ENCODE measurements at regions not wholly inside any gene's neighbourhood (a gene's known extent, or its start where the extent isn't known, plus 50 kb on each side); places are given as distances from the start of the nearest gene placed in this dataset.
"Not testable (repeated sequence)": the region's sequence is repeated elsewhere in the genome, so short reads cannot be mapped to it uniquely, and the experiment has no call there.

DNA sequence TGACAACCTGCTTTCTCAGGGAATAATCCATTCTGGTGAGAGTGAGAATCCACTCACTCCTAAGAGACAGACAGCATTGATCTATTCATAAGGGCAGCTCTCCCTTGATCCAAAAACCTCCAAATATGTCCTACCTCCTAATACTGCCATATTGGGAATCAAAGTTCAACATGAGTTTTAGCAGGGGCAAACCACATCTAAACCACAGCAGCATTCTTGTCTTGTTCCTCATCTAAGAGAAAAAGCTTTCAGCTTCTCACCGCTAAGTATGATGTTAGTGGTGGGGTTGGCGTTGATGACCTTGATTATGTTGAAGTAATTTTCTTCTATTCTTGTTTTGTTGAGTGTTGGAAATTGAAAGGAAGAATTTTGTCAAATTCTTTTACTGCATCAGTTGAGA, 69.6 kb downstream of the SERTM2 start:
- Histone ChIP-seq H3K27ac (no peak overlapping the region), H3K36me3 (ENCODE audit: low read depth, missing control alignments) (no peaks in the 10 kb centered on the region), H3K4me1 (no peaks in the 10 kb centered on the region), H3K9me3 (no peaks in the 10 kb centered on the region), H3K4me3 (no peak overlapping the region), H3K27me3 (no peaks in the 10 kb centered on the region)
- no peak for DNase-seq
- WGBS, 2 donors = 83 to 90% methylated on average over 2 of the region's 2 CpGs
- TF ChIP-seq, protein P1, sequence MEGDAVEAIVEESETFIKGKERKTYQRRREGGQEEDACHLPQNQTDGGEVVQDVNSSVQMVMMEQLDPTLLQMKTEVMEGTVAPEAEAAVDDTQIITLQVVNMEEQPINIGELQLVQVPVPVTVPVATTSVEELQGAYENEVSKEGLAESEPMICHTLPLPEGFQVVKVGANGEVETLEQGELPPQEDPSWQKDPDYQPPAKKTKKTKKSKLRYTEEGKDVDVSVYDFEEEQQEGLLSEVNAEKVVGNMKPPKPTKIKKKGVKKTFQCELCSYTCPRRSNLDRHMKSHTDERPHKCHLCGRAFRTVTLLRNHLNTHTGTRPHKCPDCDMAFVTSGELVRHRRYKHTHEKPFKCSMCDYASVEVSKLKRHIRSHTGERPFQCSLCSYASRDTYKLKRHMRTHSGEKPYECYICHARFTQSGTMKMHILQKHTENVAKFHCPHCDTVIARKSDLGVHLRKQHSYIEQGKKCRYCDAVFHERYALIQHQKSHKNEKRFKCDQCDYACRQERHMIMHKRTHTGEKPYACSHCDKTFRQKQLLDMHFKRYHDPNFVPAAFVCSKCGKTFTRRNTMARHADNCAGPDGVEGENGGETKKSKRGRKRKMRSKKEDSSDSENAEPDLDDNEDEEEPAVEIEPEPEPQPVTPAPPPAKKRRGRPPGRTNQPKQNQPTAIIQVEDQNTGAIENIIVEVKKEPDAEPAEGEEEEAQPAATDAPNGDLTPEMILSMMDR (IDR thresholded peaks at IDR 0.05) = no peak
- TF ChIP-seq POLR2A (IDR thresholded peaks at IDR 0.05) = no peak
- intact Hi-C loops (cut with DNase I; ENCODE audit: low total_unique reads) = no loop called here

DNA sequence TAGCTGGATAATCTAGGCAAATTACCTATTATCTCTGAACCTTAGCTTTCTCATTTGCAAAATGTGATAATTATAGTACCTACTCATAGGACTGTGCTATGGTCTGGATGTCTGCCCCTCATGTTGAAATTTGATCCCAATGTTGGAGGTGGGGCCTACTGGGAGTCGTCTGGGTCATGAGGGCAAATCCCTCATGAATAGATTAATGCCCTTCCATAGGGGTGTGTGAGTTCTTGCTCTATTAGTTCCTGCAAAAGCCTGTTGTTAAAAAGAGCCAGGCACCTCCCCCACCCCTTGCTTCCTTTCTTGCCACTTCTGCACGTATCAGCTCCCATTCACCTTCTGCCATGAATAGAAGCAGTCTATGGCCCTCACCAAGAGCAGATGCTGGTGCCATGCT, 73.9 kb downstream of the SERTM2 start:
- DNase-seq = no peak
- Histone ChIP-seq H3K27ac (no peak overlapping the region), H3K4me3 (no peak overlapping the region), H3K27me3 (no peaks in the 10 kb centered on the region), H3K36me3 (ENCODE audit: low read depth, missing control alignments) (no peaks in the 10 kb centered on the region), H3K9me3 (no peaks in the 10 kb centered on the region), H3K4me1 (no peaks in the 10 kb centered on the region)
- 24 to 49% methylated on average over 2 of the region's 2 CpGs for WGBS, 2 donors
- intact Hi-C loops (cut with DNase I; ENCODE audit: low total_unique reads) = no loop called here
- TF ChIP-seq POLR2A (IDR thresholded peaks at IDR 0.05) = no peak
- TF ChIP-seq, protein P1 (IDR thresholded peaks at IDR 0.05) = no peak

DNA sequence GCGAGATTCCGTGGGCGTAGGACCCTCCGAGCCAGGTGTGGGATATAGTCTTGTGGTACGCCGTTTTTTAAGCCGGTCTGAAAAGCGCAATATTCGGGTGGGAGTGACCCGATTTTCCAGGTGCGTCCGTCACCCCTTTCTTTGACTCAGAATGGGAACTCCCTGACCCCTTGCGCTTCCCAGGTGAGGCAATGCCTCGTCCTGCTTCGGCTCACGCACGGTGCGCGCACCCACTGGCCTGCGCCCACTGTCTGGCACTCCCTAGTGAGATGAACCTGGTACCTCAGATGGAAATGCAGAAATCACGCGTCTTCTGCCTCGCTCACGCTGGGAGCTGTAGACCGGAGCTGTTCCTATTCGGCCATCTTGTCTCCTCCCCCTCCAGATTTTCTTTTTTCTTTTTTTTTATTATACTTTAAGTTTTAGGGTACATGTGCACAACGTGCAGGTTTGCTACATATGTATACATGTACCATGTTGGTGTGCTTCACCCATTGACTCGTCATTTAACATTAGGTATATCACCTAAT, 83.0 kb downstream of the SERTM2 start:
- WGBS, 2 donors = 91 to 94% methylated on average over 14 to 19 of the region's 28 CpGs
- intact Hi-C loops (cut with DNase I; ENCODE audit: low total_unique reads); DNase-seq; H3K27me3 ChIP-seq; H3K36me3 ChIP-seq (ENCODE audit: low read depth, missing control alignments); H3K9me3 ChIP-seq; H3K4me3 ChIP-seq; H3K27ac ChIP-seq; H3K4me1 ChIP-seq: not testable (repeated sequence)

DNA sequence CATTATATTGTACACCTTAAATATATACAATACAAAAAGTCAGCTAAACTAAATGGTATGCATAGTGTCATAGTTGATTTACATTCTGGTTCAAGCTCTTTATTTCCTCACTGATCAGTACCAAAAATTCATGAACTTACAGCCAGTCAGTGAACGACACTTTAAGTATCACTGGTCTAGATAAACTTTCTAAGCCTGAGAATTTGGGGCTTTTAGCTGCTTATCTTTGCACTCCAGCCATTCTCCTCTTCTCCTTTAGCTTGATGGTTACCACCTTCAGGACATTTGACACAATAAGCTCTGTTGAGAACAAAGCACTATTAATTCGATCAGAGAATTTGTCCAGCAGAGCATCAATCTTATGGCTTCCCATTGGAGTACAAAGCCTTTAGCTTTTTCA, 83.0 kb upstream of the ALG13 start:
- Histone ChIP-seq H3K9me3 (no peaks in the 10 kb centered on the region), H3K27ac (no peak overlapping the region), H3K4me1 (no peaks in the 10 kb centered on the region), H3K27me3 (no peaks in the 10 kb centered on the region), H3K36me3 (ENCODE audit: low read depth, missing control alignments) (no peaks in the 10 kb centered on the region), H3K4me3 (no peak overlapping the region)
- TF ChIP-seq POLR2A (IDR thresholded peaks at IDR 0.05) = no peak
- TF ChIP-seq, protein P1 (IDR thresholded peaks at IDR 0.05) = no peak
- 85 to 87% methylated on average over 2 of the region's 2 CpGs for WGBS, 2 donors
- DNase-seq = no peak
- intact Hi-C loops (cut with DNase I; ENCODE audit: low total_unique reads) = no loop called here

DNA sequence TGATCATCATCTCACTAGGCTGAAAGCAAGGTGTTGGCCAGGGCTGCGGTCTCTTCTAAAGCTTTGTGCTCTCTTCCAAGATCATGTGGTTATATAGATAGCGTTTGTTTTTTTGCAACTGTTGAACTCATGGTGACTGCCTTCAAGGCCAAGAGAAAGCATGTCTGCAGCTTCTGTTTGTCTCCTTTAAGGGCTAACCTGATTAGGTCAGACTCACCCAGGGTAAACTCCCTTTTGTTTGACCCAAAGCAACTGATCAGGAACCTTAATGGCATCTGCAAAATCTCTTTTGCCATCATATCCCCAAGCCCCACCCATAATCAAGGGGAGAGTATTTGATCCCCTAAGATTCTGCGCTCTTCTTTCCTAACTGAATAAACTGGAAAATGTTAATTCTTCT, 72.2 kb upstream of the ALG13 start:
- H3K27me3 ChIP-seq = no peaks in the 10 kb centered on the region
- H3K36me3 ChIP-seq (ENCODE audit: low read depth, missing control alignments) = no peaks in the 10 kb centered on the region
- TF ChIP-seq, protein P1 (IDR thresholded peaks at IDR 0.05) = no peak
- no peak for DNase-seq
- no peak overlapping the region for H3K27ac ChIP-seq
- no peaks in the 10 kb centered on the region for H3K4me1 ChIP-seq
- no peak overlapping the region for H3K4me3 ChIP-seq
- no peaks in the 10 kb centered on the region for H3K9me3 ChIP-seq
- WGBS, 2 donors = 79 to 93% methylated on average over 3 of the region's 3 CpGs
- intact Hi-C loops (cut with DNase I; ENCODE audit: low total_unique reads) = no loop called here

Data from testis (tissue), 2 donors.